Neural cell (in vitro differentiated cells): ENCODE measurements at regions not wholly inside any gene's neighbourhood (a gene's known extent, or its start where the extent isn't known, plus 50 kb on each side); places are given as distances from the start of the nearest gene placed in this dataset.

Source experiments
- H2AFZ ChIP-seq: fragments of 200-600, 300-800 bp; sonication (generic), shearing (Covaris generic); 2 replicates; pipeline ENCODE4 v1.6.0; 2014; ENCODE audit warnings: low read depth, mild to moderate bottlenecking, antibody characterized with exemption, low read length, moderate library complexity
- H3F3A ChIP-seq: fragments of 200-600 bp; shearing (Covaris generic); 2 replicates; pipeline ENCODE4 v1.6.1; 2016; ENCODE audit warnings: mild to moderate bottlenecking, moderate library complexity, mixed read lengths, antibody characterized with exemption, low read length; ENCODE audit not compliant: insufficient read depth, poor library complexity, severe bottlenecking
- H3K27ac ChIP-seq: fragments of 200-600, 300-800 bp; sonication (generic), shearing (Covaris generic); 2 replicates; pipeline ENCODE4 v1.5.1; 2014; ENCODE audit warnings: mild to moderate bottlenecking, low read length, moderate library complexity
- H3K27me3 ChIP-seq: fragments of 300-800, 200-600 bp; sonication (generic), shearing (Covaris generic); 2 replicates; pipeline ENCODE4 v1.6.0; 2014; ENCODE audit warnings: mild to moderate bottlenecking, low read depth, low read length, moderate library complexity; ENCODE audit not compliant: insufficient read depth
- H3K36me3 ChIP-seq: fragments of 300-800, 200-600 bp; sonication (generic), shearing (Covaris generic); 2 replicates; pipeline ENCODE4 v1.5.1; 2014; ENCODE audit warnings: mild to moderate bottlenecking, antibody characterized with exemption, low read length, moderate library complexity; ENCODE audit not compliant: insufficient read depth
- H3K4me2 ChIP-seq: fragments of 300-800, 200-600 bp; sonication (generic), shearing (Covaris generic); 2 replicates; pipeline ENCODE4 v1.6.0; 2014; ENCODE audit warnings: mild to moderate bottlenecking, low read length
- H3K4me3 ChIP-seq: fragments of 300-800, 200-600 bp; sonication (generic), shearing (Covaris generic); 2 replicates; pipeline ENCODE4 v1.5.1; 2014; ENCODE audit warnings: mild to moderate bottlenecking, low read length, moderate library complexity
- H3K79me2 ChIP-seq: fragments of 200-600 bp; shearing (Covaris generic); replicated peaks from 2 replicates; pipeline ENCODE4 v1.6.0; 2014; ENCODE audit warnings: mild to moderate bottlenecking, low read length, moderate library complexity; ENCODE audit not compliant: insufficient read depth
- H3K9ac ChIP-seq: fragments of 300-800, 200-600 bp; sonication (generic), shearing (Covaris generic); 2 replicates; pipeline ENCODE4 v1.6.1; 2016; ENCODE audit warnings: mild to moderate bottlenecking, low read length, mixed read lengths
- H3K9me2 ChIP-seq: fragments of 200-600 bp; shearing (Covaris generic); 2 replicates; pipeline ENCODE4 v1.6.1; 2016; ENCODE audit warnings: mild to moderate bottlenecking, low read length, mixed read lengths; ENCODE audit not compliant: insufficient read depth
- H3K9me3 ChIP-seq: fragments of 200-600, 300-800 bp; sonication (generic), shearing (Covaris generic); 2 replicates; pipeline ENCODE4 v1.6.1; 2016; ENCODE audit warnings: mild to moderate bottlenecking, mixed run types, low read length, moderate library complexity, mixed read lengths
- H4K20me1 ChIP-seq: fragments of 200-600 bp; shearing (Covaris generic); 2 replicates; pipeline ENCODE4 v1.6.1; 2016; ENCODE audit warnings: mild to moderate bottlenecking, mixed run types; ENCODE audit not compliant: insufficient read depth
- CTCF ChIP-seq: fragments of 450-650 bp; IDR thresholded peaks from 2 replicates; pipeline ENCODE4 v1.5.1; 2014; ENCODE audit warnings: antibody characterized with exemption, mild to moderate bottlenecking, moderate library complexity; ENCODE audit not compliant: poor library complexity, severe bottlenecking
- EP300 ChIP-seq: fragments of 450-650 bp; conservative IDR thresholded peaks from 2 replicates; pipeline ENCODE4 v1.6.1; 2014; ENCODE audit warnings: antibody characterized with exemption, mild to moderate bottlenecking, moderate library complexity; ENCODE audit not compliant: poor library complexity, severe bottlenecking
- EZH2 ChIP-seq: fragments of 200-600, 300-800 bp; shearing (Covaris generic), sonication (generic); IDR thresholded peaks from 2 replicates; pipeline ENCODE4 v1.6.1; 2014; ENCODE audit warnings: antibody characterized with exemption, low read length, borderline replicate concordance, mild to moderate bottlenecking; ENCODE audit not compliant: insufficient read depth, poor library complexity, severe bottlenecking
- MXI1 ChIP-seq: fragments of 450-650 bp; conservative IDR thresholded peaks from 2 replicates; pipeline ENCODE4 v1.6.1; 2014; ENCODE audit warnings: antibody characterized with exemption, mild to moderate bottlenecking; ENCODE audit not compliant: poor library complexity, severe bottlenecking
- POLR2AphosphoS5 ChIP-seq: IDR thresholded peaks from 2 replicates; pipeline ENCODE4 v1.6.1; 2012
- RAD21 ChIP-seq: fragments of 450-650 bp; conservative IDR thresholded peaks from 2 replicates; pipeline ENCODE4 v1.6.1; 2014; ENCODE audit warnings: antibody characterized with exemption, mild to moderate bottlenecking, moderate library complexity
- REST ChIP-seq: IDR thresholded peaks from 2 replicates; pipeline ENCODE4 v1.6.1; 2012; ENCODE audit warnings: borderline replicate concordance
- SMC3 ChIP-seq: fragments of 450-650 bp; conservative IDR thresholded peaks from 2 replicates; pipeline ENCODE4 v1.6.1; 2014; ENCODE audit warnings: antibody characterized with exemption, mild to moderate bottlenecking, moderate library complexity; ENCODE audit not compliant: poor library complexity
- TAF1 ChIP-seq: IDR thresholded peaks from 2 replicates; pipeline ENCODE4 v1.6.1; 2012; ENCODE audit warnings: low read depth

GRCh38 chr16:86683441-86684194, 105.3 kb downstream of the FOXL1 start:
- Histone ChIP-seq H3K79me2 (no peaks in the 10 kb centered on the region), H2AFZ (no peak overlapping the region), H3K27me3 (no peaks in the 10 kb centered on the region), H3K27ac (no peak overlapping the region), H3K9me3 (no peaks in the 10 kb centered on the region), H3K9ac (no peak overlapping the region), H3F3A (no peaks in the 10 kb centered on the region), H3K36me3 (no peaks in the 10 kb centered on the region), H3K4me3 (no peak overlapping the region), H4K20me1 (no peaks in the 10 kb centered on the region), H3K9me2 (no peaks in the 10 kb centered on the region), H3K4me2 (no peak overlapping the region)
- no peak for TF ChIP-seq MXI1

- Histone ChIP-seq H2AFZ (no peak overlapping the region), H3K4me3 (no peak overlapping the region), H3K27me3 (no peaks in the 10 kb centered on the region), H3K9ac (no peak overlapping the region), H3K79me2 (no peaks in the 10 kb centered on the region), H3K36me3 (no peaks in the 10 kb centered on the region), H3K9me2 (no peaks in the 10 kb centered on the region), H3K9me3 (no peaks in the 10 kb centered on the region), H4K20me1 (no peaks in the 10 kb centered on the region), H3K27ac (no peak overlapping the region), H3F3A (no peaks in the 10 kb centered on the region), H3K4me2 (no peak overlapping the region)
- TF ChIP-seq TAF1 (no peak), EZH2 (no peak)
Observed at GRCh38 chr16:86685076-86685475, 106.7 kb downstream of the FOXL1 start.

GRCh38 chr16:86690970-86691369, 112.6 kb downstream of the FOXL1 start:
- no peaks in the 10 kb centered on the region for H3K9me2 ChIP-seq
- no peaks in the 10 kb centered on the region for H3K27me3 ChIP-seq
- H3K9ac ChIP-seq = no peak overlapping the region
- no peak for TF ChIP-seq REST
- TF ChIP-seq EP300 = no peak
- no peak for TF ChIP-seq MXI1
- TF ChIP-seq TAF1 = no peak
- no peak for TF ChIP-seq SMC3
- TF ChIP-seq RAD21 = no peak
- no peak for TF ChIP-seq EZH2
- no peak for TF ChIP-seq POLR2AphosphoS5
- no peak for TF ChIP-seq CTCF
- H3K4me2 ChIP-seq = no peak overlapping the region
- H3K4me3 ChIP-seq = no peak overlapping the region
- no peak overlapping the region for H3K27ac ChIP-seq
- H3K36me3 ChIP-seq = no peaks in the 10 kb centered on the region
- no peaks in the 10 kb centered on the region for H3F3A ChIP-seq
- H3K79me2 ChIP-seq = no peaks in the 10 kb centered on the region
- H4K20me1 ChIP-seq = no peaks in the 10 kb centered on the region
- no peaks in the 10 kb centered on the region for H3K9me3 ChIP-seq
- H2AFZ ChIP-seq = no peak overlapping the region
